Astrocyte of the cerebellum (primary cell): ENCODE measurements at regions not wholly inside any gene's neighbourhood (a gene's known extent, or its start where the extent isn't known, plus 50 kb on each side); places are given as distances from the start of the nearest gene placed in this dataset.

Source experiments
- DNase-seq: peaks from one replicate; pipeline ENCODE4 v3.0.0-alpha.2; 2011; ENCODE audit warnings: low read depth
- H3K4me3 ChIP-seq: 2 replicates; pipeline ENCODE4 v1.5.1; 2011; ENCODE audit warnings: mild to moderate bottlenecking, low read depth, low read length, moderate library complexity
- in situ Hi-C: cut with HindIII; loops from 2 replicates; pipeline ENCODE4 v1.10.0; 2017; ENCODE audit warnings: low sequenced_read_pairs
- TF ChIP-seq, protein P1 (sequence below): IDR thresholded peaks from 2 replicates; pipeline ENCODE4 v1.5.1; 2012; ENCODE audit warnings: low read length, low read depth, moderate library complexity, mild to moderate bottlenecking; ENCODE audit errors: missing control alignments

DNA sequence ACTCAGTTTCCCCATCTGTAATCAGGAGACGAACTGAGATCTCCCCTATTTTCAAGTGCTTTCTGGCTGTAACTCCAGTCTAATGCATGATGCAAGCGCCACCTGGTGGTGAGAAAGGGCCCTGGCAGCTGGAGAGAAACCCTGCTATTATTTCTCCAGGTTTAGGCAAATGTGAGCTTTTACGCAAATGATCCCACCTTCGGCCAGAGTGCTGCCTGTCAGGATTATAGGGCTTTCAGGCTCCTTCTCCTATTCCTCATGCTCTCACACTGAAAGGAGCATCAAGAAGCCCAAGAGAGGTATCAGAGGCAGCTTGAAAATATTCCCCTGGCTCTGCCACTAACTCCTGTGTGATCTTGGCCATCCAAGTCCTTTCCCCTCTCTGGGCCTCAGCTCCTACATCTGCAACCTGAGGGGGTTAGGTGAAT is 93.9 kb upstream of the RASGRF1 start:
- no peak overlapping the region for H3K4me3 ChIP-seq
- DNase-seq = peak; percentile 35
- in situ Hi-C loops = loop anchor here (25.0 kb wide), 1 partner anchor 297 kb away; no protein-coding TSS in a partner anchor
- TF ChIP-seq, protein P1, sequence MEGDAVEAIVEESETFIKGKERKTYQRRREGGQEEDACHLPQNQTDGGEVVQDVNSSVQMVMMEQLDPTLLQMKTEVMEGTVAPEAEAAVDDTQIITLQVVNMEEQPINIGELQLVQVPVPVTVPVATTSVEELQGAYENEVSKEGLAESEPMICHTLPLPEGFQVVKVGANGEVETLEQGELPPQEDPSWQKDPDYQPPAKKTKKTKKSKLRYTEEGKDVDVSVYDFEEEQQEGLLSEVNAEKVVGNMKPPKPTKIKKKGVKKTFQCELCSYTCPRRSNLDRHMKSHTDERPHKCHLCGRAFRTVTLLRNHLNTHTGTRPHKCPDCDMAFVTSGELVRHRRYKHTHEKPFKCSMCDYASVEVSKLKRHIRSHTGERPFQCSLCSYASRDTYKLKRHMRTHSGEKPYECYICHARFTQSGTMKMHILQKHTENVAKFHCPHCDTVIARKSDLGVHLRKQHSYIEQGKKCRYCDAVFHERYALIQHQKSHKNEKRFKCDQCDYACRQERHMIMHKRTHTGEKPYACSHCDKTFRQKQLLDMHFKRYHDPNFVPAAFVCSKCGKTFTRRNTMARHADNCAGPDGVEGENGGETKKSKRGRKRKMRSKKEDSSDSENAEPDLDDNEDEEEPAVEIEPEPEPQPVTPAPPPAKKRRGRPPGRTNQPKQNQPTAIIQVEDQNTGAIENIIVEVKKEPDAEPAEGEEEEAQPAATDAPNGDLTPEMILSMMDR = peak; percentile 96

DNA sequence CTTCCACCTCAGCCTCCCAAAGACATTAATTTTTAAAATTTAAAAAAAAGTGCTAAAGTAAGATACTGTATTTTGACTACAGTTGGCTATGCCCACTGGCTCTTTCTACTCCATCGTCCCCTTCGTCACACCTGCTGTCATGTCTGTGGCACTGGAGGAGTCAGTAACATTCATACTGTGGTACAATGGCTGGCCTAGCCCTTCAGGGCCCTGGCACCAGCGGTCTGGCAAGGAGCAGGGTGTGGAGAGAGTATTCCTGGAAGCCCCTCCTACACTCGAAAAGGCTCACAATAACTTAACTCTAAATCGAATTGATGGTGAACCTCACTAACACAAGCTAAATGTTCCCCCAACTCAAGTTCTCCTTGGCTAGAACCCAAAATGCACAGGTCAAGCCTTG is 89.7 kb upstream of the RASGRF1 start:
- DNase-seq = no peak
- no peak overlapping the region for H3K4me3 ChIP-seq
- in situ Hi-C loops = loop anchor here (25.0 kb wide), 1 partner anchor 293 kb away; no protein-coding TSS in a partner anchor
- TF ChIP-seq, protein P1 = no peak

DNA sequence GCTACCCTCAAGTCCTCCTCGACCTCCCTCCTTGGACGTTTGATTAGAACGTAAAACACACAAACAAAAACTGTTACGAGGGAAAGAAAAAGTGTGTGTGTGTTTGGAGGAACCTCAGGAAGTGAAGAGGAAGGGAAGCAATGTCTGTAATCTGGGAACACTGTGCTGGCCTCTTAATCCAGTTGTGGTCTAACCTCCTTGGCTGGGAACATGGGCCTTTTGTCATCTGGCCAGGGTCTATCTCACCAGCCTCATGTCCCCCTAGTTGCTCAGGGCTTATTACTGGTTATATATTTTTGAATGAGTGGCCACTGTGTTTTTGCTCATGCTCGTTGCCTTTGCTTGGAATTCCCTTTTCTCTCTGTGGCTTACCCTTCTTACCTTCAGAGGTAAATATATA is 89.0 kb upstream of the RASGRF1 start:
- no peak overlapping the region for H3K4me3 ChIP-seq
- in situ Hi-C loops = loop anchor here (25.0 kb wide), 1 partner anchor 292 kb away; no protein-coding TSS in a partner anchor
- DNase-seq = no peak
- TF ChIP-seq, protein P1 = no peak

DNA sequence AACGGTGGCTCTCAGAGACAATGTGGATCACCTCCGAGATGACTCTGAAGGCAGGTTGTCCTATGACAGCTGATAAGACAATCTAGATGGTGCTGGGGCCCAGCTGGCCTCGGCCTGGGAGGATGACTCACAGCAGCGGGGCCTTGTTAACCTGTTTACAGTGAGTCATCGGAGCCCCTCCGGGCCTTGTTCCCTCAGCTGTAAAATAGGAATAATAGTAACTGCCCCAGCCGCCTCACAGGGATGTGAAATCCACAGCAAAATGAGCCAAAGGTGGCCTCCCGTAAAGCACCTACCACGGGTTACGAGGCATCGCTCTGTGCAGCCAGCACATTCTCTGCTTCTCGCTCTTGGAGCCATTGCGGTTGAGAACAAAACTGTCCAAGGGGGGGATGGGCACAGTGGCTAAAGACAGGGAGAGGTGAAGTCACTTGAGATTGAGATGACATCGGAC is 88.6 kb upstream of the RASGRF1 start:
- TF ChIP-seq, protein P1 = no peak
- no peak overlapping the region for H3K4me3 ChIP-seq
- no peak for DNase-seq
- in situ Hi-C loops = loop anchor here (25.0 kb wide), 1 partner anchor 292 kb away; no protein-coding TSS in a partner anchor

DNA sequence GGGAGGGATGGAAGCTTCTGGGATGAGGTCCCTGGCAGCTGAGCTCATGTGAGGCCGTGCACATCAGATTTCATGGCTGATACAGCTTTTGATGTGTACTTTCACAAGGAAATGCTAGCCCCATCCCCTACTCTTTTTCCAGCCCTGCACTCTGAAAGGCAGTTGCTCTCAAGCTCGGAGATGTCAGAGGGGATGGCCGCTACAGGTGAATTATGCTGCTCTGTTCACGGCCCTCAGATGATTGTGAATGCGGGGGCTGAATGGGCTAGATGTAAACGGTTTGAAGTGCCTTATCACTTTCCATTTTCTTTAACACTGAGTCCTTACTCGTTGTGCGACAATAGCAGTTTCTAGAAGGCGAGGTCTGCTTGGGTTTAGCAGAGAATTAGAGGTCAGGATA is 88.0 kb upstream of the RASGRF1 start:
- no peak overlapping the region for H3K4me3 ChIP-seq
- DNase-seq = no peak
- in situ Hi-C loops = loop anchor here (25.0 kb wide), 1 partner anchor 291 kb away; no protein-coding TSS in a partner anchor
- TF ChIP-seq, protein P1 = no peak

DNA sequence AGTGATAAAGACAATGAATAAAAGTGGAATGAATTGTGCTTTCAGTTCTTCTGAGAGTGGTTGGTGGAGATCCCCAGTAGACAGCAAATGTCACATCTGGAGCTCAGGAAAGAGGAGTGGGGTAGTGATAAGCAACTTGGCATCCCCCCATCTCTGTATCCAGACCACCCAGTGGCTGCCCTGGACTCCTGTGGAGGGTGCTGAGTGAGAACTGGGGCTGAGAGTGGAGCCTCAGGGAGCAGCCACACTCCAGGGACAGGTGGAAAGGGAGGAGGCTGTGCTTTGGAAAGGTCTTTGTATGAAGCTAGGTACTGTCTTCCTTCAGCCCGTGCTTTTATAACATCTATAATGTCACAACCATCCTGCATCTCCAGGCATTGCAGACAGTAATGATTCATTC is 85.6 kb upstream of the RASGRF1 start:
- in situ Hi-C loops = loop anchor here (25.0 kb wide), 1 partner anchor 289 kb away; no protein-coding TSS in a partner anchor
- DNase-seq = no peak
- TF ChIP-seq, protein P1 = no peak
- no peak overlapping the region for H3K4me3 ChIP-seq
